Left hindlimb (tissue), 1 donor: ENCODE measurements at regions not wholly inside any gene's neighbourhood (a gene's known extent, or its start where the extent isn't known, plus 50 kb on each side); places are given as distances from the start of the nearest gene placed in this dataset.
"Not testable (repeated sequence)": the region's sequence is repeated elsewhere in the genome, so short reads cannot be mapped to it uniquely, and the experiment has no call there.

Source experiments
- DNase-seq: peaks from one replicate; pipeline ENCODE4 v3.0.0-alpha.2; 2018

DNA sequence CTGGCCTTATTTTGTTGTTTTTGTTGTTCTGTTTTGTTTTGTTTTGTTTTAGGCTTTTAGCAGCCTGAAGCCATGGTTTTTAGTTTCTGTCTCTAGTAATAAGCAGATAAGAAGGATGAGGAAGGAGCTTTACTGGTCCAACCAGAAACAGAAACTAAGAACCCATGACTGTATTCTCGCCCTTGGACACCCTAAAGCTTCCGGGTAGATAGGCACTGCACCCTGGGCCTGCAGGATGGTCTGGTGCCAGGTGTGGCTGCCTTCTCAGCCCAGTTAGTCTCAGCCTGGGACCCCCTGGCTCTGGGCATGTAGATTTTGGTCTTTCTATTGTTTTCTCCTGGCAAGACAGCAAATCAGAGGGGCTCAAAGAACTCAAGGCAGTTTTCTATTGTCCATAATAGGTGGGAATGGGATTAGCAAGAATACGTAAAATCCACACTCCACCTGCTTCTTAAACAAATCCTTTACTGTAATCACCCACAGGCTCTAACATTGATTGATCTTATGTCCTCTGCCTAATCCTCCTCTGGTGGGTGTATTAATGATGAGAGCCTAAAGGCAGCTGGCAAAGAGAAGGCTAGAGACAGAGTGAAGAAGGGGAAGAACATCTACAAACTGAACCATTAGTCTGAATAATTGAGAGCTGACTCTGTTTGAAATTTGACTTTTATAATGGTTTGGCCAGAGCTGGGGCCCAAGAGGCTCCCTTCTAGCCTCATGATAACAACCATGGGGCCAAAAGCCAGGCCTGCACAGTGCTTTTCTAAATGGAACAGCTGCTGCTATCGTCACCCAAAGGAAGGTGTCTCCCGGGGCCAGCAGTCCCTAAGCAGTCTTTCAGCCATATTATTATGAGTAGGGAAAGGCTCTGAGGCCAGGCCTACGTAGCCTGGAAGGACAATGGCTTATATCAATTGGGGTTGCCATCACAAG lies 106.8 kb upstream of the ATP1A1 start:
- DNase-seq, result no peak

DNA sequence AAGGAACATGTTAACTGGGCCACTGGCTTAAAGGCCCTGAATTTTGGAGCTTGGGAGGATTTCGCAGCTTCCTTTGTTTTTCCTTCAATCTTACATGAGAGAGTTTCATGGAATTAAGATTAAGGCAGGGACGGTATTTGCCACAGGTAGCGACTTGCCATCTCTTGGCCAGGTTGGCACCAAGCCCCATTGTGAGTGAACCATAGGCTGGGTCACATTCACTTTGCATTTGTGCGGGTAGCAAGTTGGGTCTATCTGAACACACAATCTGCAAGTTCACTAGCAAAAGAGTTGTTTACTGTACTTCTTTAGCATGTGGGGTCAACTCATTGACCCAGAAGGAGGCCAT lies 106.2 kb upstream of the ATP1A1 start:
- no peak for DNase-seq

DNA sequence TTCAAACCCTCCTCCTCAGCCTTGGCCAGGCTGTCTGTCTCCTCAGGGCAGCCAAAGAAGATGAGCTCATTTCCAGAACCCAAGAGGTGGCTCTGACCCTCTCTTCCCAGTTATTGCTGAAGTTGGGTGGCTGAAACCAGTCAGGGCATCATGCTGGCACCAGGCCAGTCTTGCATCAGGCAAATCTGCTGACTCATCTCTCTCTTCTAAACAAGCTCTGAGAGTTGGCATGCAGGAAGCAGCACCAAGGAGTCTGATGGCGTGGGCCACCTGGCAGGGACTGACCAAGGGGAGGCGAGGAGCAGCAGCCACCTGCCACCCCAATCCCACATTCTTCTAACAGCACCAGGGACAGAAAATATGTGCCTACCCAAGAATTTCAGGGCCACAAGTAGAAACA lies 104.8 kb upstream of the ATP1A1 start:
- no peak for DNase-seq

- no peak for DNase-seq
Measured at GRCh38 chr1:116270316-116271057, 102.6 kb upstream of the ATP1A1 start.

DNA sequence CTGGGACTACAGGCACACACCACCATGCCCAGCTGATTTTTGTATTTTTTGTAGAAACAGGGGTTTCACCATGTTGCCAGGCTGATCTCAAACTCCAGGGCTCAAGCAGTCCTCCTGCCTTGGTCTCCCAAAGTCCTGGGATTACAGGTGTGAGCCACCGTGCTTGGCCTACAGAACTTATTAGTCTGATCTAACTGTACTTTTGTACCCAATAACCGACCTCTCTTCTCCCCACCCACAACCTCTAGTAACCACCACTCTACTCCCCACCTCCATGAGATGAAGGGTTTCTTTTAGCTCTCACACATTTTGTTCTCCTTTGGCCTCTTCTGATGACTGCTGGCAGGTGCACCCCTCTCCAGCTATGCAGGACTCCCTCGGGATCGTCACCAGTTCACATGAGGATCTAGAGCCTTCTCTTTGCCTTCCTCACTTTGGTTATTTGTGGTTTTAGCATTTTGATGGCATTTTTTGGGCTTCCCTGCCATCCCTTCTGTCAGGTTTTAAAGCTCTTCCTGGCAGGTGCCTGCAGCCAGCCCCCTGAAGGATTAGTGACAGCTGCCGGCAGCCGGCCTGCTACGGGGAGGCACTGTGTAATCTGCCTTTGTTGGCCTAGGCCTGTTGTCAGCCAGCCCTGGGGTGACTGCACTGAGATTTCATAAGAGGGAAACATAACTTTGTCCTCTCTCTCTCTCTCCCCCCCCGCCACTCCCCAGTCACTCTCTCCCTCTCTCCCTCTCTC lies 99.8 kb upstream of the ATP1A1 start:
- peak; percentile 41 for DNase-seq

- no peak for DNase-seq
Measured at GRCh38 chr1:116276532-116276931, 96.5 kb upstream of the ATP1A1 start.

- DNase-seq, result no peak
Measured at GRCh38 chr1:116277840-116278540, 95.1 kb upstream of the ATP1A1 start.

DNA sequence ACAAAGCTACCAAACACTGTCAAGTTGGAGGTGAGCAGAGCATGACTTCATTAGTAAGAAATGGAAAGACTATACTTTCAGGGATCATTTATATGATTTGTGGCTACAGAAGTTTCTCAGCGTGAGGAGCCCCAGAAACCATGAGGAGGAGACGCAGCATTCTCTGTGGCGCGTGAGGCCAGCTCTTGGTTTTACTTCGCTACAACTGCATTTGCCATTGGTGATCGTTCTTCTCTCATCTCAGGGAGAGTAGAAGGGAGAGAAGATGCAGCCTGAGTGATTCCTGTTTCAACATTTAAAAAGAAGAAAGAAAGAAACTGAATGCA lies 94.5 kb upstream of the ATP1A1 start:
- DNase-seq, result no peak

GRCh38 chr1:116279715-116280114 lies 93.3 kb upstream of the ATP1A1 start:
- no peak for DNase-seq

DNA sequence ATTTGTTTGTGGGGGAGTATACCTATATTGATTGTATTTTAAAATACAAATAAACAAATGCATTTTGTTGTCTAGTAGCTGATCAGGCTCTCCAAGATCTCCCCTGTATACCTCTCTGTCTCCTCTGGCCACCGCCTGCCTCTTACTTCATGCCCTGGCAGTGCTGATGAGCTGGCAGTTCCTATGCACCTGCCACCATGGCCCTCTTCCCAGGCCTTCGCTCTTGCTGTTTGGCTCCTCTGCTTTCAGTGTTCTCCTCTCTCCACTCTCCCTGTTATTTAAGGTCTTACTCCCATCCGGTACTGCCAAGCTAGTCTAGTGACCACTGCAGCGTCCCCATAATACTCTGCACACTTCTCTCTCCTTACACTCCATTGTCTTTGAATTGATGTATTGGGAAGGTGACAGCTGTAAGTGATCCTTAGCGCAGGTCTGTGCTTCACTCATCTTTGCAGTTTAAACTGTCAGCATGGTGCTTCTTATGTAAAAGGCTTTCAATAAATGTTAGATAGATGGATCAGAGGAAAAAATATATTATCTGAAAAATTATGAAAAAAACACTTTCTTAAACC lies 88.1 kb upstream of the ATP1A1 start:
- DNase-seq, result no peak

DNA sequence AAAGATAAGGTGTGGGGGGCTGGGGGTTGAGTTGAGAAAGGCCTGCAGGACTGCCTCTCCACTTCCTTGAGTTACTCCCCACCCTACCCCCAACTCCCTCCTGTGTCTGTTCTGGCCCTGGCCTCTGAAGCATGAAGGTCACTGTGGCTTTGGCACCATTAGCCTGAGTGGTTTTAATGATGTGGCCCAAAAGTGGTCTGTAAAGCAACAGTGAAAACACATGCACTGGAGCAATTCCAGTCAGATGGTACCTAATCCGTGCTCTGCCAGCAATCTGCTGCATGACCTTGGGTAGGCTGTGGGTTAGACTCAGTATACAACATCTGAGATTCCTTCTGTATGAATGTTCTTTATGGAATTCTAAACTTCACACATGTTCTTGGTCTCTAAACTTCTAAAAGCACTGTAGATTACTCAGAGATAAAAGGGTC lies 86.5 kb upstream of the ATP1A1 start:
- DNase-seq, result no peak

- no peak for DNase-seq
Measured at GRCh38 chr1:116287341-116288200, 85.5 kb upstream of the ATP1A1 start.

GRCh38 chr1:116288201-116288598 lies 84.8 kb upstream of the ATP1A1 start:
- DNase-seq, result no peak

DNA sequence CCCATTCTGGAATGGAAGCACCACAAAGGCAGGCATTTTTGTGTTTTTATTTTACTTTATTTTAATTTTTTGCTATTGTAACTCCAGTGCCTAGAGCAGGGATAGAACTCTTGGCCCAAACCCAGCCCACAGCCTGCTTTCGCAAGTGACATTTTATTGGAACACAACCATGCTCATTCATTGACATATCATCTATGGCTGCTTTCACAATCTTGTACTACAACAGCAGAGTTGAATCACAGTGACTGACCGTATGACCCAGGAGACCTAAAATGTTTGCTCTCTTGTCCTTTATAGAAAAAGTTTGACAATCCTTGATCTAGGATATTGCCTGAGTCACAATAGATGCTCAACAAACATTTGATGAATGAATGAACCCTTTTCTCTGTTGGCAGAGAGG lies 83.9 kb upstream of the ATP1A1 start:
- no peak for DNase-seq

DNA sequence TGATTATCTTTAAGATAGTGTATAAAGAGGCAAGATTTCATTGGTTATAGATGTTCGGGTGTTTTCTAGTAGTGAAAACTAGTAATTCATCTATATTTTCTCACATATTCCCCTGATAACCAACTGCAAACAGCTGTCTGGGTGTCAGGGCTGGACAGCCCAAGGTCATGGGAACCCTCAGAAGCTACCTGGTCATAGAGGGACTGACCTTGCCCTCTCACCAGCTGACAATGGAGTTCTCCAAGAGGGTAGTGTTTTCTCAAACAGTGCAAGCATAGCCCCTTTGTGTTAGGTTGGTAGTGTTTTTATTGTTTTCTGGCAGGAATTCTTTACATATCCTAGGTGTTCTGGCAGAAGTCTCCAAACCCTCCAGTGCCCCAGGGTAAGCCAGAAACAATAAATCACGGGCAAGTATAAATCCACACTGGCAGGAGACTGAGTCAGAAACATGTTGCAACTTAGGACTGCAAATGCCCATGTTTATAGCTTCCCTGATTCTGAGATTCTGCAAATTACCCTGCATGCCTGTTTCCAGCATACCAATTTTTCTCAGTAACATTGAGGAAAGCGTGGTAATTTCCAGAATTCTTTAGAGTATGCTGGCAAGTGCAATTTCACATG lies 82.8 kb upstream of the ATP1A1 start:
- DNase-seq, result no peak

DNA sequence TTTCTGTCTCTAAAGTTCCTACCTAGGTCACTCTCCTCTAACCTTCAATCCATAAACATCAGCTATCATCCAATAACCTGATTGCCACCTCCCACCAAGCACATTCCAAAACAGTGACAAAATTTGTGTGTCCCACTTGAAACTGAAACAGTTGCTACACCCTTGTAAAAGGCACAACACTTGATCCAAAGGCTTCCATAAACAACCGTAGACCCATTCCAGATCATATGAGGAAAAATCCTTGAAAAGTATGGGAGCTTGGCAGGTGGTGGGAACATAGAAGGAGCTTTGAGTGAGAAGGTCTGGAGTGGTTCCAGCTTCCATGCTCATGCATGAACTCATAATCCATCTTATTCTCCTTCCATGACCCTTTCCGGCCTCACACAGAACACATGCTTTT lies 82.0 kb upstream of the ATP1A1 start:
- no peak for DNase-seq

- DNase-seq, result no peak
Measured at GRCh38 chr1:116292929-116293725, 79.9 kb upstream of the ATP1A1 start.

DNA sequence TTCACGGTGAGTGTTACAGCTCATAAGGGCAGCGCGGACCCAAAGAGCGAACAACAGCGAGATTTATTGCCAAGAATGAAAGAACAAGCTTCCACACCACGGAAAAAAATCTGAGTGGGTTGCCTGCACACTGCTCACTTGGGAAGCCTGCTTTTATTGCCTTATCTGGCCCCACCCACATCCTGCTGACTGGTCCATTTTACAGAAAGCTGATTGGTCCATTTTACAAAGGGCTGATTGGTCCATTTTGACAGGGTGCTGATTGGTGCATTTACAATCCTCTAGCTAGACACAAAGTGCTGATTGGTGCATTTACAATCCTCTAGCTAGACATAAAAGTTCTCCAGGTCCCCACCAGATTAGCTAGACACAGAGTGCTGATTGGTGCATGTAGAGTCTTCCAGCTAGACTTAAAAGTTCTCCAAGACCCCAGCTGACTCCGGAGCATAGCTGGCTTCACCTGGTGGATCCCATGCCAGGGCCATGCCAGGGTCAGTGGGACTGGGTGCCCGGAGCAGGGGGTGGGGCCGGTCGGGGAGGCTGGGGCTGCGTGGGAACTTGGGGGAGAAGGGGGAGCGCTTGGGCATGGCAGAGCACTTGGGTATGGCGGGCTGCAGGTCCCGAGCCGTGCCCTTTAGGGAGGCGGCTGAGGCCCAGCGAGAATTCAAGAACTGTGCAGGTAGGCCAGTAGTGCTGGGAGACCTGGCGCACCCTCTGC lies 75.4 kb upstream of the ATP1A1 start:
- no peak for DNase-seq

GRCh38 chr1:116298213-116298579 lies 74.8 kb upstream of the ATP1A1 start:
- DNase-seq, result not testable (repeated sequence)

- no peak for DNase-seq
Measured at GRCh38 chr1:116298746-116299145, 74.3 kb upstream of the ATP1A1 start.
